ENCODE measurements at regions not wholly inside any gene's neighbourhood (a gene's known extent, or its start where the extent isn't known, plus 50 kb on each side); places are given as distances from the start of the nearest gene placed in this dataset.

DNA sequence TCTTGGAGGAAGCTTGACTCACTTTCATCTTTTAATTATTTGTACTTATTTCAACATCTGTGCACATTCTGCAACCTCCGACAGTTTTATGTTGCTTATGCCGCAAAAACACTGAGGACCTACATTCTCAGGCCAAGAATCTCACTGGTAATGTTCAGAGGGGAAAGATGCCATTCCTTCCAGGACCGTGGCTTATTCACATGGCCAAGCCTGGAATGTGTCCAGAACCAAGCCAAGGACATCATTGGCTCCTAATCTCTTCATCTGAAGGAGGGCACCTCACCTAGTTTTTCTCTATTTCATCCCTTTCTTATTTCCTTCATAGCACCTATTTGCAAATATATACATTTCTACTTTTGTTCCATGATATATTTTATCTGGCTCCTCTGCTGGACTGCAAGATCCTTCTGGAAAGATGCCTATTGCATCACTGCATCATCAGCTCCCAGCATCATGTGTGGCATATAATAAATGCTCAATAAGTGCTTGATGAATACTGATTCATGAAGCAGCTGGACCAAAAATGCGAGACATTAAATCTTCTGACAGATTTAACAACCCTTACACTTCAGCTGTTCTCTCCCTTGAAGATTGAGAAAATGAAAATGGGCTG, 377.1 kb downstream of the TNS1 start:
- no peak for DNase-seq (ENCODE audit: low read depth)

DNA sequence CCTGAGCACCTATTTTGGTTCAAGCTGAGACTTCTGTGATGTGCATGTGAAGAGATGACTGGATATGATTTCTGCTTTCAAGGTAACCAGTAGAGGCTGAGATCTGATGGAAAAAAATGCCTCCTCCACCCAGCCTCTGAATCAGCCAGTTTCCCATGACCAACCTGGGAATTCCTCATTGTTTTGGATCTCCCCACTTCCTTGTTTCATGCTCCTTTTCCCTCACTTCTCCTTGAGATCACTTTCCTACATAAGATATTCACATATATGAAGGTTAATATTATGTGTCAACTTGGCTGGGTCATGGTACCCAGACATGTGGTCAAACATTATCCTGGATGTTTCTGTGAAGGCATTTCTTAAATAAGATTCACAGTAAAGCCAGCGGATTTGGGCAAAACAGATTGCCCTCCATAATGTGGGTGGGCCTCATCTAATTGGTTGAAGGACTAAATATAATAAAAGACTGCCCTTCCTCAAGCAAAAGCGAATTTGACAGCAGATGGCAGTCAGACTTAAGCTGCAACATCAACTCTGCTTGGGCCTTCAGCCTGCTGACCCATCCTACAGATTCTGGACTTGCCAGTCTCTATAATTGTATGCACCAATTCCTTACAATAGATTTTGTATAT, 379.4 kb downstream of the TNS1 start:
- no peak for DNase-seq (ENCODE audit: low read depth)

DNA sequence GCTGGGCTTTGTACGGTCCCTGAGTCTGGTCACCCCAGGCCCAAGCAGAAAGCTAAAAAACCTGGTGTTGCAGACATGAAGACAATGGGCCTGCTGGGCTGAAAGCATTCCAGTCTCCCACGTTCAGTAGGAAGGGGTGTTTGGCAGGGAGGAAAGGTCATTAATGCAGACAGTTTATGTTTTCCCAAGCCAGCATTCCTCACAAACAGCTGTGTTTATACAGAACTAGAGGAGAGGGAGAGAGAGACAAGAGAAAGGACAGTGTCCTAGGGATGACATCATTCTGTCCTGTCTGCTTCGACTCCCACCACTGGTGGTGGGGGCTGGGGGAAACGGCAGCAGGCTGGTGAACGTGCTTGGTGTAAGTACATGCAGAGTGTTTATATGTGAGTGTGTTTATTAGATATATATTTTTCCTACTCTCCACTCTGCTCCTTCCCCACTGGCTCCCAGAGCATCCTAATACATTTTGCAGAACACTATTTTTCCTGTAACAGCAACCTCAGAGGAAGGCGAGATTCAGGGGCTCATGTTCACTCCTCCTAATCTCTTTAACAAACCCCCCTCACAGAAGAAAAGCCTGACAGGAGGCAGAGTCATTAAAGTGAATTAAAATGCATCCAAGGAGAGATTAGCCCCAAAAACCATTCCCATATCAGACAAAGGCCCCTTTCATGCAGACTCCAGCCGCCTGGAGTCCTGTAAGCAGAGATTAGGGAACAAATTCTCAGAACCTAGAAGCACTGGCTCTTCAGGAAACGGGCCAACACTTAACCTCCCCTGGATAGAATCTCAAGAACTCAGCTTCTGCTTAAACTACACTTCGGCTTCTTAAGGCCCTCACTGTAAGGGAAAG, 380.4 kb downstream of the TNS1 start:
- no peak for DNase-seq (ENCODE audit: low read depth)

DNA sequence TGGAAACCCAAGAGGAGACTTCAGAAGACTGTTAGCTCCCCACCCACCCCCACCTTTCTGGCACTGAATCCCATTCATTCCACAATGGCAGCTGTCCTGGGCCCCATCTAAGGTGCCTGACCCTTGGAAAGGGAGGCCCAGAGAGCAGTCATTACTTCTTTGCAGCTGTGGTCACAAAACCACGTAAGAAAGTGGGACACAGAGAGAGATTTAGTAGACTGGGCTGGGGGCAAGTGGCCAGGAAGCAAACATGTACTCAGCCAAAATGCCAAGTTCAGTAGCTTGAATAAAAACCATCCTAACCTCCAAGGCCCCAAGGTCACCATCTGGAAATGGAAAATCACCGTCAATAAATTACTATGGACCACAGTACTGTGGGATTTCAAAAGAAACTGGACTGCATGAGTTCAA, 381.4 kb downstream of the TNS1 start:
- no peak for DNase-seq (ENCODE audit: low read depth)

DNA sequence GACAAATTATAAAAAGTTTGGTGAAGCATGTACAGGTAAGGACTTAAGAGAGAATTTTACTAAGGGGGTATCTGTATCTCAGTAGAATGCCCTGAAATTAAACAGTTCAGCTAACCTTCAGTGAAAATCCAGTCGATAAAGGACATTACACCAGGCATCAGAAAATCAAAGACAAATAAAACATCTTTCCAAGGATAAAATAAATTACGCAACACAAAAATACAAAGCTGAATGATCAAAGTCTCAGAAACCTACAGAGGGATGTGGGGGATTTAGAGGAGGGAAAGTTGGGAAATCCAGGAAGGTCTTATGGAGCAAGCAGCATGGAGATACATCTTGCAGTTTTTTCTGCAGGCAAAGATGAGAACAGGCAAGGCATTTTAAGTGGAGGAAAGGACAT, 384.1 kb downstream of the TNS1 start:
- no peak for DNase-seq (ENCODE audit: low read depth)

DNA sequence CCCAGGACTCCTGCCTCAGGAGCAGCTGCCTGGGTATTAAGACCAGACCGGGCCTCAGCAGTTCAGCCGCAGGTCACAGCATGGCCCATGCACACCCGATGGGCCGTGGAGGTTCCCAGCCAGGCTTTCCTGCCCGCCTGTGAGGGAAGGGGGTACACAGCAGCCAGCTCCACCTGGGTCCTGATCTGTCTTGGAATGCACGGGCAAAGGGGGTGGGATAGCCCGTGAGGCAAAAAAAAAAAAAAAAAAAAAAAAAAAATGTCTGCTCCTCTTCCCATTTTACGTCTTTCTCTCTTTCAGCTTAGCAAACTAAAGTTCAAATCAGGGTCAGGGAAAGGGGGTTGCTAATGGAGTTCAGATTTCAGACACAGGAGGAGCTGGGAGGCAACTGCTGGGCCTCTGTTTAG, 385.2 kb downstream of the TNS1 start:
- no peak for DNase-seq (ENCODE audit: low read depth)

DNA sequence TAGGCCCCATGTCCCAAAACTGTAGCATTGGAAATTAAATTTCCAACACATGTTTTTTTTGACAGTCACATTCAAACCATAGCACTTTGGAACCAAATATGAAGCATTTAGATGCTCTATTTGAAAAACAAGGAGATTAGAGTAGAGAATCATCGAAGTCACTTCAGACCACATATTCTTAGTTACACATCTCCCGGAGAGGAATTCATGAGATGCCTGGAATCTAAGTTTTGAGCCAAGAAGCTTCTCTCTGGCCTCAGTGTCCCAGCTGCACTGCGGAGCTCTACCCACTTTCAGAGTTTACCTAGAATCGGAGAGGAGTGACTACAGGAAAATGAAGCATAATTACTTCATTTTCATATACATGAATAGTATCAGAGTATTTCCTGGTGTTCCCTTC, 385.9 kb downstream of the TNS1 start:
- no peak for DNase-seq (ENCODE audit: low read depth)

DNA sequence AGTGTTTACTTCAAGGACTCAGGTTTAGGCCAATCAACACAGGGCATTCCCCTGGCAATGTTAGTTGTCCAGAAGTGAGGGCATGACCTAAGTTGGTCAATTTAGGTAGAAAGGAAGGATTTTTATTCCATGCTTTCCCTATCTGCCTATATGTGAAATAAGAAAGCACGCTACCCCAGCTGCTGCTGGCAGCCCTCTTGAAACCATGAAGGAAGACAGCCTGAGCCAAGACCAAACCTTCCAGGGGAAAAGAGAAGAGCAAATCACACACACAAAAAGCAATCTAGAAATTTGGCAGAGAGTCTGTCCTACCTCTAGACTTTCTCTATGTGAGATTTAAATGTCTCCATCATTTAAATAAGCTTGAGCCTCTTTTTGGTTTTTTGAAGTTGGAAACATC, 387.6 kb downstream of the TNS1 start:
- no peak for DNase-seq (ENCODE audit: low read depth)

DNA sequence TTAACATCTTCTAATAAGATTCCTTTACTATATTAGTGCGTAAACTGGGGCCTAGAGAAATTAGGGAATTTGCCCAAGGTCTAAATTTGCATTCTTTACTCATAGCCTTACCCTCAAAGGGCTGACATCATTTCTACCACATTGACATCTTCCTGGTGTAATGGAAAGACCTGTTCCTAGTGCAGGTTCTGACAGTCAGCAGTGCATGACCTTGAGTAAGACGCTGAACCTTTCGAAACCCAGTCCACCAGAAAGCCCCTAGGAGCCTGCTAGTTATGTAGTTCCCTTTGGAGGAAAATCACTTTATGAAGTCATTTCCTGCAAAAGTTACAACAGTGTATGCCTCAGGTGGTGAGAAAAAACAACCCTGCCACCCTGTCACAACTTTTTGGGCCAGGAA, 388.3 kb downstream of the TNS1 start:
- no peak for DNase-seq (ENCODE audit: low read depth)

DNA sequence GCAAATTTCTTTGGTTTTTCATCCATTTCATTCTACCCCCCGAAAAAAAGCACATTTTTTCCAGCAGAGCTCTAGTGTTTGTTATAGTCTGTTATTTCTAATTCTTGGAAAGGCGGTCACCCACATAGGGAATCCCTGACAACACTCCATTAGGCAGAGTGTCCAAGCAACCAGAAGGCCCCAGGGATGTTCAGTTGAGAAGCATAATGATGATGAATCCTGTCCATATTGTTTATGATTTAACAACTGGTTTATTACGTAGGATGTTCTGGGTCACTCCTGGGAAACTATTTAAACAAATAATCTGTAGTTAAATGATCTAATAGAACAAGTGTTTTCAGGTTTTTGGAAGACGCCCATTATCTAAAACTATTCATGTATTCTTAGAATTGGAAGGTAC, 388.7 kb downstream of the TNS1 start:
- no peak for DNase-seq (ENCODE audit: low read depth)

DNA sequence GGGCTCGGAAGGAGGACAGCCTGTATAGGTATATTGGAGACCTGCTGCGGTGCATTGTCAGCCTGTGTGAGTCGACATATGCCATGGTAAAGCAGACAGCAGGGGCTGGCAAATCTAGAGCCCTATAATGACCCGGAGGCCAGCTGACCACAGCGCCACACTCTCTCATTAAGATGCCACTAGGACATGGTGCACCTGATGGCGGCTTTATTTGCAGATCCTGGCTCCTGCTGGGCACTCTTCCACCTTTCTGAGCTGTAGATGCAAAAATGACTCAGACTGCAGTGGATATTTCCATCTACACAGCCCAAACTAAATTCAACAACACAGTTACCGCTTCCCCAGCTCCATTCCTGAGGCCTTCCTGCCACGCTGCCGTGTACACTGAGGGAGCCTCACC, 389.9 kb downstream of the TNS1 start:
- DNase-seq (ENCODE audit: low read depth) = no peak

DNA sequence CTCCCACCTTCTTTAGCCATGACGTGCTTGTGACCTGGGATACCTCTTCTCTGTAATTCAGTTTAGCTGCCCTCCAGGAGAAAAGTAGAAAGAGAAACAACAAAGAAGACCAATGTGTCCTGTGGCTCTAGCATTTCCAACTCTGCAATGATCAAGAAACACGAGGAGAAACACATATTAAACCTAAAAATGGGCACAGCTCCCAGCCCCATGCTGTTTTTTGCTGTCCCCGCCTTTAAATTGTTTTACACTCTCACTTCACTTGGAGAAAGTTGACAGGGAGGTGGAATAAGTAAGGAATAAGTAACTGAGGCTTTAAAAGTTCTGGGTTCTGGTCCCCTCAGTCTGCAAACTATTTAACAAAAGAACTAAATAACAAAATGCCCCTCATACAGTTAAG, 390.6 kb downstream of the TNS1 start:
- no peak for DNase-seq (ENCODE audit: low read depth)

DNA sequence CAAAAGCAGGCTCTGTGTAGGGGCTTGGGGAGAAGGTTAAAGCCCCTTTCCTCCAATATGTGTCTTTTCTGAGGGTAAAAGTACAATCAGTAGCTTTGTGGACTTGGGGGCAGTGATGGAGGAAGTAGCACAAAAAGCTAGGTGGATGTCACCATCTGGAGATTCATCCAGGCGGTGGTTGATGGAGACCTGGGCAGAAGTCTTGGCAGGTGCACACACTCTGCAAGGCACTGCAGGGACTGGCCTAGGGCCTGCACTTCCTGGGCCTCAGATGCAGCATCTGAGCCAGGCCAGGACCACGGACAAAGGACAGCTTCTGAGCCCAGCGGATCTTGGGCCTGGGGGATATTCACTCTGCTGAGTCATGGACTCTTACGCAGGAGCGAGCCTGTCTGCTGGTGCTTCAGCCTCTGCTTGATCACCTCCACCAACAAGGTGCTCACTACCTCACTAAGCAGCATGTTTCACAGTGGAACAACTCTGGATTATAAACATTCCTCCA, 391.1 kb downstream of the TNS1 start:
- no peak for DNase-seq (ENCODE audit: low read depth)

DNA sequence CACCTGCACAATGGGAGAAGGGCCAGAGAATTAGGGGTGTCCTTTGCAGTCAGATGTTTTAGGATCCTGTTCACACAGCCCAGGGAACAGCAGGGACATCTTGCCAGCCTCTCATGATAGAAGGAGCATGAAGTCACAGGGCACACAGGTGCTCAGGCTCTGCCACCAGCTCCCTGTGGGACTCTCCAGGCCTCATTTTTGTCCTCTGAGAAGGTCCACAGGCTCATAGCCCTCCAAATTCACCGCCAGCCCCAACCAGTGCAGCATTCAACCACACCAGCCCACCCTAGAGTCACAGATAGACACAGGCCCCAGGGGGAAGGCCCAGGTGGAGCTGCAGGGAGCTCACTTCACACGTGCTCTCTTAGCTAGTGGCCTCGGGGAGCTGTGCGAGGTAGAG, 391.7 kb downstream of the TNS1 start:
- DNase-seq (ENCODE audit: low read depth) = no peak

DNA sequence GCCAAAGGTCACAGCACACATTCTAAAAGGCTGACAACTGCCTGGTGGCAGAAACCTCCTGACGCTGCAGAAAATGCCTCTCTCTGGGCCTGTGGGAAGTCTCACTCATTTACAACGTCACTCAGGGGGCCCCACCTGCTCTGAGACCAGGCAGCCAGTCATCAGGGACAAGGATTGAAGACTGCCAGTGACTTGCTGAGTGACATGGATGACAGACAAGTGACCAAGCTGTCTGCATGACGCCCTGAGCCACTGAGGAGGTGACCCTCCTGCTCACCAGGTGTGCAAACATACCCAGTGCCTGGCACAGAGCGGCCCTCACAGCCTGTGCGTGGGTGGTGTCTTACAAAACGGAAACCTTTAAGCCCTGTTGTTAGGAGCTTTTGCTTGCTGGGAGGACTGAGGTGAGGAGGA, 392.4 kb downstream of the TNS1 start:
- peak; percentile 25 for DNase-seq (ENCODE audit: low read depth)

DNA sequence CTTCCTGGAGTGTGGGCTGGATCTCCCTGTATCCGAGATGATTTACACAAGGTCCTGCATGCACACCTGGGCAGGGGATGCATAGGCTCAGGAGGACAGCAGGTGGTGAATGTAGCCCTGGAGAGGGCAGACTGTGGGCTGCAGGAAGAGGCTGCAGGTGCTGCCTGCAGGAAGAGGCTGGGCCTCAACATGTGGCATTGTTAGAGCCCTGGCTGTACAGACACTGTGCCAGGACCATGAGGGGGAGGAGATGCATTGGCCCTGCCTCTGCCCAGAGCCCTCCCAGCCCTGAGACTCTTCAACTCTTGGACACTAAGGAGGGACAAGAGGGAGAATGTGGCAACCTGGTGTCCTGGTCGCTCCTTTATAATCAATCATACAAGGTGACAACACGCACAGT, 392.8 kb downstream of the TNS1 start:
- DNase-seq (ENCODE audit: low read depth) = no peak

DNA sequence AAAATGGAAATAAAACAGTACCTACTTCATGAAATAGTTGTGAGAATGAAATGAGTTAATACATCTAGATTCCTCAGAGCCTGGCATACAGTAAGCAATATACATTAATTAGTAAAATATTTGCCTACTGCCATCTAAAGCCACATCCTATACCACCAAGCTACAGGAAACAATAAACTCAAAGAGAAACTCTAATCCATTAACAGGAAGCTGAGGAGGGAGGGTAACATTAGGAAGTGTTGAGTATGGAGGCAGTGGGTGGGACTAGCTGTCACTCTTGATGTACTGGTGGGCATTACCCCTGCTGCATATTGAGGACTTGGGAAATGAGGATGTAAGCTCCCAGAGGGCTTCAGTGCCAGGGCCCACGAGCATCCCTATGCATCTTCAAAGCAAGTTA, 396.5 kb downstream of the TNS1 start:
- no peak for DNase-seq (ENCODE audit: low read depth)

DNA sequence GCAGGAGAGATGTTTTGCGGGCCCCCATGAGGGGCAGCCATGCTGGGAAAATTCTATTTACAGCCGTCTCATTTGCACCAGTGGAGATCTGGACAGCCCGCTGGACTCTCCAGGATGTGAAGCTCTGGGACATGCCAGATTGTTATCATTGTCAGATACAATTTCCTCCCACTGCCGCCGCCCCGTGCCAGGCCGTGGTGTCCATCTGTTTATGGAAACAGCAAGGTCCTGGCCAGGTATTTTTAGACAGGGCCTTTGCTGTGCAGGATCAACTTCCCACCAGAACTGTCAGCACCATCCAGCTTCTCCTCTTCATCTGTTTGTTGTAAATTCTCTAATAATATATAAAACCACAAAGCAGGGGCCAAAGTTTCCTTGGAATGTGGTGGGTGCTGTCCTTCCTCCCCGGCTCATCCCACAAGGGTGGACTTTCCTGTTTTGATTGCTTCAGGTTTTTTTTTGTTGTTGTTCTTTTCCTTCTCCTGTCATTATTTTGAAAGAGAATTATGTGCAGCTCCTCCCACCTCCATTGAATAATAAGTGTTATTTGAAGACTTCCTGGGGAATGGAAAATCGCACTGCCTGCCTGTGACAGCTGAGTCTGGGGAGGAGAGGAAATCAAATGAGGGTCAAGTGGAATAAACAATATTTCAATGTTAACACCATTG, 398.1 kb downstream of the TNS1 start:
- DNase-seq (ENCODE audit: low read depth) = no peak

DNA sequence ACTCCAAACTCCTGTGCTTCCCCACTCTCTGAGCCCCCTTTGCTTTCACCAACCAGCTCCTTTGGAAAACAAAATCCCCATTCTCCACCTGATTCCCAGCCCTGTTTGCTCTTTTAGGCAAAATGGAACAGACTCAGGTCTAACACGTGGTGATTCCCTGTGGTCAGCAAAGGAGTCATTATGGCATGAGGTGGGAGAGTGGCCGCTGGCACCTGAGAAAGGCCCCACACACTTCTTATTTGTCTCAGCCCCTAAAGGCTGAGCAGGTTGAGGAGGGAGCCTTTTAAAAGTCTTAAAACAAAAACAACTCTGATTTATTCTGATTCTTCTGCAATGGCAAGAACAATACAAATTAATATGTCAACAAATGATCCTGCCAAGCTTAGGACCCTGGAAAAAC, 401.2 kb downstream of the TNS1 start:
- DNase-seq (ENCODE audit: low read depth) = no peak

DNA sequence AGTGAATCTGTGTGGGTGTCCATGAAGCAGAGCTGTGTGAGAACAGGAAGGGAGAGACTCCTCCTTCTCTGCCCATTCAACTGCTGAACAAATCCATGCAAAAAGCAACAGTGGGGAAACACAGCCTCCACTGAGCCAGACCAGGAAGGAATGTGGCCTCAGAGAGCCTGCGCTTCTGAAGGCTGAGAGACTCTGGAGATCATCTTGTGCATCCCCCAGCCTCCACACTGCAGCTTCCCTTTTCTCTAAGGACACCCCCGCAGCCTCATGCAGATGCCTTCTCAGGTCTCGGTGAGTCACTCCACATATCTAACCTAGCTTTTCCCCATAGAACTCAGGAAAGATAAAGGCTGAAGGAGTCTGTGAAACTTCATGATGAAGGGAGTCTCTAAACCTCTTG, 402.9 kb downstream of the TNS1 start:
- DNase-seq (ENCODE audit: low read depth) = no peak

DNA sequence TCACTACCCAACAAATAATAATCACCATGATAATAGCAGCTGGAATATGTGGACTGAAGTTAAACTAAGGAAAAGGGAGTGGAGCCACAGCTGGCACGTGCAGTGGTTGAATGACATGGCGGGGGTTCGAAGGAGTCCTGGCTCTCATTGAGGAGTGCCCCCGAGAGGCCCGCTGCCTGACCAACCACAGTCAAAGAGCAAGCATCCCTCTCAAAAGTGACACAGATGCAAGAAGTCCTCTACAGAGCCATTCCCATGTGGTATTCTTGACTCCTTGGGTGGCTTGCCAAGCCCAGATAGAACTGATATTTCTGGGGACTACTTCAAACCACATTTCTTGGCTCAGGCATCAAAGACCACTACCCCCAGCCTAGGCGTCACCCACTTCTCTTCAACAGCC, 405.1 kb downstream of the TNS1 start:
- no peak for DNase-seq (ENCODE audit: low read depth)

DNA sequence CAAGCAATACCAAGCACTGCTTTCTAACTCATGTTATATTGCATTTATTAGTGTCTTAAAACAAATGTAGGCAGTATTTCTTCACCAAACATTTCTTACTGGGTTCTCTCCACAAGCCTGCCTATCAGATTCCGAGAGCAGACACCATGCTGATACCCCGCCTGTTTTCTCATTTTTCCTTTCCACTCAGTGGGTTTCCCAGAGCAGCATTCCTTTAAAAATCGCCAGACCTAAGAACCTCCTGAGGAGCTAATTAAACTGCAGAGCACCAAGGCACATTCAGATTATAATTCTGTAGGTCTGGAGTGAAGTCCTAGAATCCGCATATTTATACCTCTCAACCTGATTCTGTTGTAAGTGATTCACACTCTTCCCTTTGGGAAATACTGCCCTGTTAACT, 405.6 kb downstream of the TNS1 start:
- DNase-seq (ENCODE audit: low read depth) = no peak

DNA sequence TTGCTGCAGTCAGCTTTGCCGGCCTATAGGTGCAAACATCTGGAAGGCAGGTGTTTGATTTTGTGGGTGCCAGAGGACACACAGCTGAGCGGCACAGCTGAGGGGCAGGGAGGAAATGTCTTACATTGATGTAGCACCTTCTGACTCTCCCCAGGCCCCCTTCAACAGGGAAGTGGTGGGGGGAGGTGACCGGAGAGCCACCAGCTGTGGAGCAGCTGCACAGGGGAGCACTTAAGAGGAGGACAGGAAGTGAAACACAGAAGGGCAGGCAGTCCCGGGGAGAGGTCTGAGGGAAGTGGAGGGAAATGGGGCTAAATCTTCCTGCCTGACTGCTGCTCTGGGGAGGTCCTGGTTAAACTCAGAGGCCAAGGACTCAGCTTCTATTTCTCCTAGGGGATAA, 409.1 kb downstream of the TNS1 start:
- DNase-seq (ENCODE audit: low read depth) = no peak

Measured in stimulated activated CD8-positive, alpha-beta memory T cell treated with anti-CD3 and anti-CD28 coated beads, Interleukin-4, amount 100 ng/mL, for 24 hours (primary cell).